Keratinocyte (primary cell): ENCODE measurements at regions not wholly inside any gene's neighbourhood (a gene's known extent, or its start where the extent isn't known, plus 50 kb on each side); places are given as distances from the start of the nearest gene placed in this dataset.

Experiments
- DNase-seq: peaks from one replicate; pipeline ENCODE4 v3.0.0-alpha.2; 2011; ENCODE audit warnings: low read depth, missing footprints, low spot score
- FAIRE-seq: peaks from 2 replicates; lab custom pipeline; 2011; peaks lifted over from hg19 to GRCh38; lab: Jason Lieb, UNC
- H2AFZ ChIP-seq: 2 replicates; pipeline ENCODE4 v1.6.0; 2012; ENCODE audit warnings: low read length, control low read depth, inconsistent platforms; ENCODE audit not compliant: control insufficient read depth
- H3K27ac ChIP-seq: 2 replicates; pipeline ENCODE4 v1.5.1; 2011; ENCODE audit warnings: low read length; ENCODE audit not compliant: control insufficient read depth, insufficient read depth
- H3K27me3 ChIP-seq: 3 replicates; pipeline ENCODE4 v1.6.0; 2011; ENCODE audit warnings: low read length; ENCODE audit not compliant: control insufficient read depth, insufficient read depth; ENCODE audit errors: extremely low read depth
- H3K36me3 ChIP-seq, 2 experiments: 2 replicates in 1 of 2; 3 replicates in 1 of 2; pipeline ENCODE4 v1.5.1; 2011; ENCODE audit warnings: low read length in 2 of 2, mild to moderate bottlenecking in 1 of 2; ENCODE audit not compliant: control insufficient read depth in 2 of 2, insufficient read depth in 2 of 2; ENCODE audit errors: extremely low read depth in 1 of 2
- H3K4me1 ChIP-seq: 3 replicates; pipeline ENCODE4 v1.5.1; 2011; ENCODE audit warnings: low read length; ENCODE audit not compliant: control insufficient read depth, insufficient read depth; ENCODE audit errors: extremely low read depth
- H3K4me2 ChIP-seq: 3 replicates; pipeline ENCODE4 v1.6.0; 2011; ENCODE audit warnings: low read depth, low read length; ENCODE audit not compliant: control insufficient read depth, insufficient read depth; ENCODE audit errors: extremely low read depth
- H3K4me3 ChIP-seq, 3 experiments: fragments of 200-600 bp in 1 of 3; sonication (generic) in 1 of 3; 2 replicates in 2 of 3; 3 replicates in 1 of 3; pipeline ENCODE4 v1.5.1; 2011 to 2016; ENCODE audit warnings: low read length in 3 of 3, mild to moderate bottlenecking in 3 of 3, control low read depth in 2 of 3, inconsistent platforms in 1 of 3, low read depth in 1 of 3, mixed read lengths in 1 of 3, mixed run types in 1 of 3, moderate library complexity in 1 of 3; ENCODE audit not compliant: control insufficient read depth in 2 of 3, insufficient read depth in 2 of 3; ENCODE audit errors: extremely low read depth in 1 of 3
- H3K79me2 ChIP-seq: 2 replicates; pipeline ENCODE4 v1.6.0; 2012; ENCODE audit warnings: low read length; ENCODE audit not compliant: control insufficient read depth, insufficient read depth
- H3K9ac ChIP-seq: 3 replicates; pipeline ENCODE4 v1.6.0; 2011; ENCODE audit warnings: low read length; ENCODE audit not compliant: control insufficient read depth, insufficient read depth; ENCODE audit errors: extremely low read depth
- H3K9me1 ChIP-seq: 3 replicates; pipeline ENCODE4 v1.6.0; 2011; ENCODE audit warnings: low read length; ENCODE audit not compliant: control insufficient read depth, insufficient read depth; ENCODE audit errors: extremely low read depth
- H3K9me3 ChIP-seq: 2 replicates; pipeline ENCODE4 v1.5.1; 2012; ENCODE audit warnings: low read depth, low read length; ENCODE audit not compliant: control insufficient read depth
- H4K20me1 ChIP-seq: 3 replicates; pipeline ENCODE4 v1.6.0; 2011; ENCODE audit warnings: low read length; ENCODE audit not compliant: control insufficient read depth, insufficient read depth; ENCODE audit errors: extremely low read depth
- EZH2 ChIP-seq: IDR thresholded peaks from one replicate; pipeline ENCODE4 v1.6.1; 2012; ENCODE audit warnings: inconsistent platforms, mild to moderate bottlenecking, low read length, moderate library complexity
- dilution Hi-C: fragments of 300-500 bp; cut with MboI; formaldehyde crosslinking; loops from one replicate; pipeline ENCODE4 v1.7.0; 2020; ENCODE audit warnings: low sequenced_read_pairs; ENCODE audit not compliant: extremely low pct_ligation_motif_present
- TF ChIP-seq, protein P1 (sequence below), 3 experiments: IDR thresholded peaks in 1 of 3; conservative IDR thresholded peaks in 1 of 3; optimal IDR thresholded peaks in 1 of 3; 2 replicates in 2 of 3; 3 replicates in 1 of 3; pipeline versions ENCODE3 to v1.5.1; 2011; ENCODE audit warnings: low read length in 3 of 3, mild to moderate bottlenecking in 3 of 3, moderate library complexity in 2 of 3, control low read depth in 1 of 3, inconsistent platforms in 1 of 3; ENCODE audit not compliant: insufficient read depth in 2 of 3; ENCODE audit errors: extremely low read depth in 1 of 3

DNA sequence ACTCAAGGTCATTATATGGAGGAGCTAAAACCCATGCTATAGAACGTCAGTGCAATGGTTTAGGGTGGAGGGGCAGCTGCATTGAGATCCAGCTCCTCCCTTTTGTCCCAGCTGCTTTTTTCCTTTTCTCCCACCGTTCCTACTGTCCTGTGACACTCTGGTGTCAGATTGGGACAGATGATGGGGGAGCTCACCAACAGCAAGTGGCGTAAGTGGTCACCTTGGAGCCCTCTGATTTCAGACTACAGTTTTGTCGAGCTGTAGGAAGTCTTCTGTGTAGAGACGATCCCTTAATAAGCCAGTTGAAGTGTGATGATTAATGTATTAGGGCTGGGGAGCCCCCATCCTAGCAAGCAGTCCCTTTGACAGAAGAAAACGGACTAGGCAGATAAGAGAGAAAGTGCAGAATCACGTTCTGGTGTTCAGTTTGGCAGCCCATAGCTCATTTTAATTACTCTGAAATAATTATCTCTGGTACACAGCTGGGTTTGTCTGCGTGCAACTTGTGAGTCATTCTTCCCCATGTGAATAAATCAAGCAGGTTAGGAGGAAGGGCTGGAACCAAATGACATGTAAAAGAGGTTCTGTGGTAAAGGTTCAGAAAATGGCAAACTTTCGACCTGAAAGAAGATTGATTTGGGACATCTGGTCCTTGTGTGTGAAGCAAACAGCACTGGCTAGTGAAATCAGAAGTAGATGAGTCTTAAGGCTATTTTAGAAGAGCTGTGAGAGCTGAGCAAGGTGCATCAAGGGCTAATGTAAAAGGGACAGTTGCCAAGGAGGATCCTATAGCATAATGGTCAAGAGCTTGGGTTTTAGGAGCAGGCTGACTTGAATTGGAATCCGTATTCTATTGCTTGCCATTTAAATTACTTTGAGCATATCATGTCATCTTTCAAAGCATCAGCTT, 241.4 kb downstream of the EDEM1 start:
- no peak overlapping the region for H3K27ac ChIP-seq
- H4K20me1 ChIP-seq: no peaks in the 10 kb centered on the region
- no peaks in the 10 kb centered on the region for H3K36me3 ChIP-seq
- no peaks in the 10 kb centered on the region for H3K27me3 ChIP-seq
- no peak overlapping the region for H3K4me3 ChIP-seq
- H3K9me3 ChIP-seq: no peaks in the 10 kb centered on the region
- H3K79me2 ChIP-seq: no peaks in the 10 kb centered on the region
- no peak overlapping the region for H3K9ac ChIP-seq
- dilution Hi-C loops: no loop called here
- FAIRE-seq (no peak), DNase-seq (no peak)
- no peak overlapping the region for H3K4me2 ChIP-seq
- no peaks in the 10 kb centered on the region for H3K9me1 ChIP-seq
- TF ChIP-seq, protein P1, sequence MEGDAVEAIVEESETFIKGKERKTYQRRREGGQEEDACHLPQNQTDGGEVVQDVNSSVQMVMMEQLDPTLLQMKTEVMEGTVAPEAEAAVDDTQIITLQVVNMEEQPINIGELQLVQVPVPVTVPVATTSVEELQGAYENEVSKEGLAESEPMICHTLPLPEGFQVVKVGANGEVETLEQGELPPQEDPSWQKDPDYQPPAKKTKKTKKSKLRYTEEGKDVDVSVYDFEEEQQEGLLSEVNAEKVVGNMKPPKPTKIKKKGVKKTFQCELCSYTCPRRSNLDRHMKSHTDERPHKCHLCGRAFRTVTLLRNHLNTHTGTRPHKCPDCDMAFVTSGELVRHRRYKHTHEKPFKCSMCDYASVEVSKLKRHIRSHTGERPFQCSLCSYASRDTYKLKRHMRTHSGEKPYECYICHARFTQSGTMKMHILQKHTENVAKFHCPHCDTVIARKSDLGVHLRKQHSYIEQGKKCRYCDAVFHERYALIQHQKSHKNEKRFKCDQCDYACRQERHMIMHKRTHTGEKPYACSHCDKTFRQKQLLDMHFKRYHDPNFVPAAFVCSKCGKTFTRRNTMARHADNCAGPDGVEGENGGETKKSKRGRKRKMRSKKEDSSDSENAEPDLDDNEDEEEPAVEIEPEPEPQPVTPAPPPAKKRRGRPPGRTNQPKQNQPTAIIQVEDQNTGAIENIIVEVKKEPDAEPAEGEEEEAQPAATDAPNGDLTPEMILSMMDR (optimal IDR thresholded peaks at IDR 0.05 in 1 of 3, IDR thresholded peaks at IDR 0.05 in 1 of 3, conservative IDR thresholded peaks at IDR 0.05 in 1 of 3; ENCODE audit: extremely low read depth in 1 of 3, insufficient read depth in 2 of 3, low read length in 3 of 3): no peak
- H3K4me1 ChIP-seq: no peaks in the 10 kb centered on the region
- H2AFZ ChIP-seq: no peak overlapping the region

DNA sequence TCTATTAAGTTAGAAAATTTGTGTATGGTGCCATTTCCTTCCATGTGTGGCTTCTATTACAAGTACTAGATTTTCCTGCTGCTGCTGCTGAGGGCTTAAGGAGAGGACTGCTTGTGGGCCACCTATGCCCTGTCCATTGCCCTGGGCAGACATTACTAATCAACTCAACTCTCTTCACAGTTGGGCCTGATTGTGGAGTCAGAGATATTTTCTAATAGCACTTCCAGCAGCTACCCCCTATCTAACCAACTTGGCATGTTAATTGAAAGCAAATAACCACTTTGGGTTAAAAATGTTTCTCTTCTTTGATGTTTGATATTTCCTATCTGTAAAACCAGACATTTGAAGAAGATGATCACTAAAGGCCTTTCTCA, 242.0 kb downstream of the EDEM1 start:
- H3K4me2 ChIP-seq: no peak overlapping the region
- no peaks in the 10 kb centered on the region for H3K9me1 ChIP-seq
- no peaks in the 10 kb centered on the region for H4K20me1 ChIP-seq
- DNase-seq (no peak), FAIRE-seq (no peak)
- no peak overlapping the region for H3K9ac ChIP-seq
- no peaks in the 10 kb centered on the region for H3K27me3 ChIP-seq
- TF ChIP-seq, protein P1 (optimal IDR thresholded peaks at IDR 0.05 in 1 of 3, IDR thresholded peaks at IDR 0.05 in 1 of 3, conservative IDR thresholded peaks at IDR 0.05 in 1 of 3; ENCODE audit: extremely low read depth in 1 of 3, insufficient read depth in 2 of 3, low read length in 3 of 3): no peak
- no peak for TF ChIP-seq EZH2
- H3K79me2 ChIP-seq: no peaks in the 10 kb centered on the region
- no peak overlapping the region for H3K4me3 ChIP-seq
- no peaks in the 10 kb centered on the region for H3K4me1 ChIP-seq
- no peak overlapping the region for H2AFZ ChIP-seq
- H3K27ac ChIP-seq: no peak overlapping the region
- no peaks in the 10 kb centered on the region for H3K36me3 ChIP-seq
- dilution Hi-C loops: no loop called here
- H3K9me3 ChIP-seq: no peaks in the 10 kb centered on the region
